ENCODE measurements at regions not wholly inside any gene's neighbourhood (a gene's known extent, or its start where the extent isn't known, plus 50 kb on each side); places are given as distances from the start of the nearest gene placed in this dataset.
A peak's percentile ranks its signal among the peaks of the same experiment; 100 is the strongest.

DNA sequence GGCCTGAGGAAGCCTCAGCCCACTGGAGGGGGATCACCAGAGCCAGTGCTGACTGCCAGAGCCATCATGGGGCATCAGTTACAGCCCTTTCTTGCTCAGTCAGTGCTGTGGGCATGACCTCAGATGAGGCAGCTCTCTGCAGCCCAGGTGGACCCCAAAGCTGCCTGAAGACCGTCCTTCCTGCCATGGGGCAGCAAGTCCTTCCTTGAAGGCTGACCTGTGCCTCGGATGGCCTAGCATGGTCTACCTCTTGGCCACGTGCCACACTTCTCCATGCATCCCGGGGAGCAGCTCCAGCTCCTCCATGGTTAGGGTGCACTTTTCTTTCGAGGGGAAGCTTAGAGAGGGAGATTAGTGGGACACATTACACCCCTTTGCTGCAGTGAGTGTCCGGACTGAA, 233.4 kb downstream of the VAPA start:
- Histone ChIP-seq H3K23me2 (ENCODE audit: insufficient read length, low read depth, low read length, poor library complexity, severe bottlenecking) (no peaks in the 10 kb centered on the region), H3K27me3 (ENCODE audit: insufficient read depth, low read length) (no peaks in the 10 kb centered on the region), H4K91ac (ENCODE audit: insufficient read length, low read depth, low read length) (no peak overlapping the region), H4K20me1 (ENCODE audit: control insufficient read depth, insufficient read depth, insufficient read length) (no peaks in the 10 kb centered on the region), H2BK20ac (ENCODE audit: low read depth, low read length, poor library complexity, severe bottlenecking) (no peak overlapping the region), H3K18ac (ENCODE audit: insufficient read length, low read depth, low read length) (no peak overlapping the region), H4K8ac (replicated peaks; ENCODE audit: insufficient read length, low read depth, low read length) (no peak overlapping the region), H3K79me1 (ENCODE audit: insufficient read depth, low read depth, low read length, poor library complexity, severe bottlenecking) (no peaks in the 10 kb centered on the region), H4K5ac (ENCODE audit: insufficient read length, low read depth, low read length) (no peak overlapping the region), H3K9ac (ENCODE audit: extremely low read depth, insufficient read length, low read length) (no peak overlapping the region), H2BK120ac (ENCODE audit: low read depth, low read length, poor library complexity, severe bottlenecking) (no peak overlapping the region), H3K4ac (ENCODE audit: low read depth, low read length) (no peak overlapping the region), H2BK5ac (ENCODE audit: insufficient read length, low read length) (no peak overlapping the region), H3K27ac (ENCODE audit: insufficient read length, low read depth, low read length) (no peak overlapping the region), H3K79me2 (ENCODE audit: insufficient read depth, low read length) (no peaks in the 10 kb centered on the region), H2BK15ac (ENCODE audit: low read depth, low read length) (no peak overlapping the region), H3K14ac (ENCODE audit: insufficient read depth, low read length) (peak overlapping the region; percentile 33; the same call in 1 of the 2 replicates), H3K9me3 (ENCODE audit: control insufficient read depth, low read depth, low read length) (no peaks in the 10 kb centered on the region), H2BK12ac (ENCODE audit: insufficient read length, low read depth, low read length) (no peak overlapping the region), H3K23ac (ENCODE audit: insufficient read length, low read depth, low read length) (no peak overlapping the region), H3K4me1 (ENCODE audit: insufficient read depth, low read length) (no peaks in the 10 kb centered on the region; the same call in 1 of the 2 replicates), H2AFZ (ENCODE audit: low read length) (no peak overlapping the region), H2AK5ac (ENCODE audit: insufficient read length, low read length) (no peak overlapping the region), H3T11ph (ENCODE audit: low read length) (no peak overlapping the region), H3K56ac (ENCODE audit: insufficient read length, low read depth, low read length) (no peak overlapping the region), H3K4me2 (ENCODE audit: insufficient read depth, insufficient read length, low read length) (no peak overlapping the region)
- Mint-ChIP-seq H3K9me3 (peaks cover 4 to 6% of the 10 kb centered on the region in 2 experiments), H3K27ac (no peak overlapping the region), H3K4me1 (peaks cover 13 to 15% of the 10 kb centered on the region in 2 experiments), H3K4me3 (no peak overlapping the region), H3K27me3 (ENCODE audit: low read depth) (no peaks in the 10 kb centered on the region), H3K36me3 (ENCODE audit: insufficient read depth in 1 of 3, low read depth in 3 of 3) (peaks cover 0 to 4% (median 3%) of the 10 kb centered on the region in 3 experiments; a peak in 3 of 7 replicates)
- DNase-seq = no peak
- no CpG with 5 or more reads among the region's 6 CpGs for WGBS (ENCODE audit: extremely low coverage, insufficient read length, low lambda C conversion rate)
- TF ChIP-seq, protein P1, sequence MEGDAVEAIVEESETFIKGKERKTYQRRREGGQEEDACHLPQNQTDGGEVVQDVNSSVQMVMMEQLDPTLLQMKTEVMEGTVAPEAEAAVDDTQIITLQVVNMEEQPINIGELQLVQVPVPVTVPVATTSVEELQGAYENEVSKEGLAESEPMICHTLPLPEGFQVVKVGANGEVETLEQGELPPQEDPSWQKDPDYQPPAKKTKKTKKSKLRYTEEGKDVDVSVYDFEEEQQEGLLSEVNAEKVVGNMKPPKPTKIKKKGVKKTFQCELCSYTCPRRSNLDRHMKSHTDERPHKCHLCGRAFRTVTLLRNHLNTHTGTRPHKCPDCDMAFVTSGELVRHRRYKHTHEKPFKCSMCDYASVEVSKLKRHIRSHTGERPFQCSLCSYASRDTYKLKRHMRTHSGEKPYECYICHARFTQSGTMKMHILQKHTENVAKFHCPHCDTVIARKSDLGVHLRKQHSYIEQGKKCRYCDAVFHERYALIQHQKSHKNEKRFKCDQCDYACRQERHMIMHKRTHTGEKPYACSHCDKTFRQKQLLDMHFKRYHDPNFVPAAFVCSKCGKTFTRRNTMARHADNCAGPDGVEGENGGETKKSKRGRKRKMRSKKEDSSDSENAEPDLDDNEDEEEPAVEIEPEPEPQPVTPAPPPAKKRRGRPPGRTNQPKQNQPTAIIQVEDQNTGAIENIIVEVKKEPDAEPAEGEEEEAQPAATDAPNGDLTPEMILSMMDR (conservative IDR thresholded peaks at IDR 0.05) = no peak

Data from H9 (cell line).